ENCODE measurements at regions not wholly inside any gene's neighbourhood (a gene's known extent, or its start where the extent isn't known, plus 50 kb on each side); places are given as distances from the start of the nearest gene placed in this dataset.
A peak's percentile ranks its signal among the peaks of the same experiment; 100 is the strongest.

DNA sequence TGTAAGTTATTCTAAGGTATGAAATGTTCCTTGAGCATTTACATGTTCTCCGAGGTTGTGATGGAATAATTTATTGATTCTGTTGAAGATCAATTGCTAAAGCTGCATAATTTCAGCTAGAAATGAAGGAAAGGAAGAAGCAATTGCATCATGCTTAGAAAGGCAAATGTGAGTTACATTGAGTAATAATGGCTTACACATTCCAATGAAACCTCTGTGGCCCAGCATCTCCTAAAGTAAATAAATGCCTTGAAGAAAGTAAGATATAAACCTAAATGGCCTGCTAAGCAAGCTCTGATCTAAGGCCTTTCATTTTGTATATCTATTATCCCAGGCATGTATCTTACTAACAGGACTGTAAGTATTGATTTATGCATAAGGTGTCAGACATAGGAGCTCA lies 677.3 kb upstream of the RGMB start:
- no CpG with 5 or more reads among the region's 1 CpG for WGBS, 2 experiments (ENCODE audit: extremely low coverage in 2 of 2, insufficient read length in 1 of 2)
- Histone ChIP-seq H3K9ac (ENCODE audit: low read depth, low read length) (no peak overlapping the region), H2AK5ac (ENCODE audit: low read depth, low read length) (no peak overlapping the region), H3K4me1 (ENCODE audit: control insufficient read depth, insufficient read depth, low read length) (peaks cover 4% of the 10 kb centered on the region), H3K4me2 (ENCODE audit: low read depth, low read length) (peak overlapping the region; percentile 42; the same call in 1 of the 2 replicates), H3K4me3 (ENCODE audit: insufficient read depth, low read depth, low read length) (no peak overlapping the region), H4K91ac (ENCODE audit: insufficient read depth, low read depth, low read length) (0 out of 2 replicates have a peak overlapping the region, but pooled peaks have one; percentile 28), H2AFZ (replicated peaks; ENCODE audit: low read length, poor library complexity) (no peak overlapping the region), H3K27ac (ENCODE audit: insufficient read depth, low read length) (peak overlapping the region; percentile 79; the same call in 1 of the 2 replicates), H3K14ac (replicated peaks; ENCODE audit: low read depth, low read length) (no peak overlapping the region), H2BK120ac (ENCODE audit: low read depth, low read length) (peak overlapping the region; percentile 96; the same call in 1 of the 2 replicates), H3K18ac (ENCODE audit: low read depth, low read length) (peak overlapping the region; percentile 95; the same call in 1 of the 2 replicates), H2BK15ac (ENCODE audit: low read depth, low read length) (no peak overlapping the region), H2AK9ac (replicated peaks; ENCODE audit: low read depth, low read length, poor library complexity) (no peak overlapping the region), H4K5ac (ENCODE audit: low read depth, low read length) (peak overlapping the region; percentile 47; the same call in 1 of the 2 replicates), H3K9me1 (ENCODE audit: insufficient read depth, low read length) (peaks cover 3% of the 10 kb centered on the region; the same call in 1 of the 2 replicates), H3K79me1 (ENCODE audit: low read depth in 1 of 2, low read length in 2 of 2) (no peaks in the 10 kb centered on the region), H3K27me3 (ENCODE audit: control insufficient read depth, insufficient read depth, low read length) (no peaks in the 10 kb centered on the region), H2BK20ac (ENCODE audit: low read depth, low read length) (peak overlapping the region; percentile 80; the same call in 1 of the 2 replicates), H3K4ac (ENCODE audit: low read depth, low read length) (peak overlapping the region; percentile 94; the same call in 1 of the 2 replicates), H4K8ac (ENCODE audit: low read depth in 2 of 2, low read length in 2 of 2) (peak overlapping the region; percentile 31 to 71; a peak in 1 of 4 replicates), H3K36me3 (ENCODE audit: control insufficient read depth, insufficient read depth, low read length) (no peaks in the 10 kb centered on the region), H3K9me3 (ENCODE audit: control insufficient read depth, insufficient read depth, low read length) (no peaks in the 10 kb centered on the region), H3K23ac (ENCODE audit: low read depth, low read length) (no peak overlapping the region), H3K56ac (ENCODE audit: extremely low read depth, insufficient read depth, low read length) (peak overlapping the region; percentile 12; the same call in 1 of the 2 replicates), H4K20me1 (ENCODE audit: insufficient read depth, low read length) (no peaks in the 10 kb centered on the region), H2BK5ac (ENCODE audit: low read depth, low read length, poor library complexity, severe bottlenecking) (peak overlapping the region; percentile 81)
- peak; percentile 92 for DNase-seq
- POLR2A ChIA-PET (ENCODE audit: unreplicated experiment): no interaction called here
- CTCF ChIA-PET: interaction anchor here (0.8 kb wide), 1 partner anchor 121 kb away, joined by 3 read pairs; no protein-coding TSS in a partner anchor
- TF ChIP-seq SMC3 (IDR thresholded peaks at IDR 0.05; ENCODE audit: low read depth, low read length) (no peak), NFE2L2 (IDR thresholded peaks at IDR 0.05; ENCODE audit: low read depth, low read length) (no peak), MAFK (IDR thresholded peaks at IDR 0.05; ENCODE audit: low read depth, low read length) (peak; percentile 40; the same call in 1 of the 2 replicates), RCOR1 (IDR thresholded peaks at IDR 0.05; ENCODE audit: insufficient replicate concordance, low read length) (no peak), RAD21 (IDR thresholded peaks at IDR 0.05; ENCODE audit: low read length) (no peak), CEBPB (IDR thresholded peaks at IDR 0.05; ENCODE audit: low read depth, low read length) (peak; percentile 99), MXI1 (IDR thresholded peaks at IDR 0.05; ENCODE audit: borderline replicate concordance, low read depth, low read length) (no peak), MAZ (IDR thresholded peaks at IDR 0.05; ENCODE audit: borderline replicate concordance, low read depth, low read length) (no peak), ELK1 (IDR thresholded peaks at IDR 0.05; ENCODE audit: borderline replicate concordance, low read depth, low read length) (no peak), POLR2A (IDR thresholded peaks at IDR 0.05; ENCODE audit: low read depth, low read length) (no peak), BHLHE40 (IDR thresholded peaks at IDR 0.05; ENCODE audit: low read depth, low read length) (no peak), CHD1 (IDR thresholded peaks at IDR 0.05; ENCODE audit: low read depth, low read length) (no peak), RFX5 (IDR thresholded peaks at IDR 0.05; ENCODE audit: low read depth, low read length) (no peak)
- TF ChIP-seq, protein P1, sequence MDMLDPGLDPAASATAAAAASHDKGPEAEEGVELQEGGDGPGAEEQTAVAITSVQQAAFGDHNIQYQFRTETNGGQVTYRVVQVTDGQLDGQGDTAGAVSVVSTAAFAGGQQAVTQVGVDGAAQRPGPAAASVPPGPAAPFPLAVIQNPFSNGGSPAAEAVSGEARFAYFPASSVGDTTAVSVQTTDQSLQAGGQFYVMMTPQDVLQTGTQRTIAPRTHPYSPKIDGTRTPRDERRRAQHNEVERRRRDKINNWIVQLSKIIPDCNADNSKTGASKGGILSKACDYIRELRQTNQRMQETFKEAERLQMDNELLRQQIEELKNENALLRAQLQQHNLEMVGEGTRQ (IDR thresholded peaks at IDR 0.05; ENCODE audit: low read depth, low read length): no peak
- TF ChIP-seq, protein P2, sequence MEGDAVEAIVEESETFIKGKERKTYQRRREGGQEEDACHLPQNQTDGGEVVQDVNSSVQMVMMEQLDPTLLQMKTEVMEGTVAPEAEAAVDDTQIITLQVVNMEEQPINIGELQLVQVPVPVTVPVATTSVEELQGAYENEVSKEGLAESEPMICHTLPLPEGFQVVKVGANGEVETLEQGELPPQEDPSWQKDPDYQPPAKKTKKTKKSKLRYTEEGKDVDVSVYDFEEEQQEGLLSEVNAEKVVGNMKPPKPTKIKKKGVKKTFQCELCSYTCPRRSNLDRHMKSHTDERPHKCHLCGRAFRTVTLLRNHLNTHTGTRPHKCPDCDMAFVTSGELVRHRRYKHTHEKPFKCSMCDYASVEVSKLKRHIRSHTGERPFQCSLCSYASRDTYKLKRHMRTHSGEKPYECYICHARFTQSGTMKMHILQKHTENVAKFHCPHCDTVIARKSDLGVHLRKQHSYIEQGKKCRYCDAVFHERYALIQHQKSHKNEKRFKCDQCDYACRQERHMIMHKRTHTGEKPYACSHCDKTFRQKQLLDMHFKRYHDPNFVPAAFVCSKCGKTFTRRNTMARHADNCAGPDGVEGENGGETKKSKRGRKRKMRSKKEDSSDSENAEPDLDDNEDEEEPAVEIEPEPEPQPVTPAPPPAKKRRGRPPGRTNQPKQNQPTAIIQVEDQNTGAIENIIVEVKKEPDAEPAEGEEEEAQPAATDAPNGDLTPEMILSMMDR (conservative IDR thresholded peaks at IDR 0.05; ENCODE audit: low read depth, low read length): no peak
- dilution Hi-C loops (cut with HindIII; ENCODE audit: low sequenced_read_pairs, unreplicated experiment): no loop called here
- peak; percentile 95 for ATAC-seq (ENCODE audit: low read depth)
- no TSS peak for BruUV-seq (replicated peaks)
- intact Hi-C loops (cut with micrococcal nuclease): loop anchor here (1.0 kb wide), 1 partner anchor 677 kb away; the partner anchor contains the start of gene RGMB
- in situ Hi-C loops (cut with MboI; ENCODE audit: low sequenced_read_pairs): no loop called here
